ENCODE measurements at regions not wholly inside any gene's neighbourhood (a gene's known extent, or its start where the extent isn't known, plus 50 kb on each side); places are given as distances from the start of the nearest gene placed in this dataset.

- DNase-seq (ENCODE audit: low spot score): no peak
- ATAC-seq: no peak
These were observed 527.8 kb downstream of the AGTPBP1 start for GRCh38 chr9:85213650-85214607.

- DNase-seq (ENCODE audit: low spot score) (no peak), ATAC-seq (no peak)
These were observed 528.9 kb downstream of the AGTPBP1 start for GRCh38 chr9:85212887-85213286.

- ATAC-seq: no peak
- DNase-seq (ENCODE audit: low spot score): no peak
These were observed 529.5 kb downstream of the AGTPBP1 start for GRCh38 chr9:85212209-85212608.

GRCh38 chr9:85208666-85209065 lies 533.1 kb downstream of the AGTPBP1 start:
- no peak for DNase-seq (ENCODE audit: low spot score)
- no peak for ATAC-seq

- DNase-seq (ENCODE audit: low spot score) (no peak), ATAC-seq (no peak)
These were observed 534.6 kb downstream of the NTRK2 start for GRCh38 chr9:85204176-85204575.

GRCh38 chr9:85202596-85202995 lies 533.1 kb downstream of the NTRK2 start:
- DNase-seq (ENCODE audit: low spot score): no peak
- ATAC-seq: no peak

- DNase-seq (ENCODE audit: low spot score) (peak; percentile 48), ATAC-seq (peak; percentile 71)
These were observed 531.3 kb downstream of the NTRK2 start for GRCh38 chr9:85200726-85201404.

- DNase-seq (ENCODE audit: low spot score) (no peak), ATAC-seq (no peak)
These were observed 530.5 kb downstream of the NTRK2 start for GRCh38 chr9:85199866-85200495.

GRCh38 chr9:85192750-85193149 lies 523.2 kb downstream of the NTRK2 start:
- ATAC-seq (no peak), DNase-seq (ENCODE audit: low spot score) (no peak)

- ATAC-seq (no peak), DNase-seq (ENCODE audit: low spot score) (no peak)
These were observed 516.7 kb downstream of the NTRK2 start for GRCh38 chr9:85186218-85186585.

GRCh38 chr9:85185486-85186217 lies 516.1 kb downstream of the NTRK2 start:
- no peak for ATAC-seq
- no peak for DNase-seq (ENCODE audit: low spot score)

- ATAC-seq (no peak), DNase-seq (ENCODE audit: low spot score) (no peak)
These were observed 512.9 kb downstream of the NTRK2 start for GRCh38 chr9:85182383-85182782.

GRCh38 chr9:85178474-85178873 lies 508.9 kb downstream of the NTRK2 start:
- ATAC-seq: no peak
- DNase-seq (ENCODE audit: low spot score): no peak

- ATAC-seq (no peak), DNase-seq (ENCODE audit: low spot score) (no peak)
These were observed 504.4 kb downstream of the NTRK2 start for GRCh38 chr9:85173967-85174366.

- no peak for ATAC-seq
- no peak for DNase-seq (ENCODE audit: low spot score)
These were observed 502.8 kb downstream of the NTRK2 start for GRCh38 chr9:85172001-85172978.

- DNase-seq (ENCODE audit: low spot score) (no peak), ATAC-seq (no peak)
These were observed 501.6 kb downstream of the NTRK2 start for GRCh38 chr9:85171163-85171562.

GRCh38 chr9:85168412-85168811 lies 498.9 kb downstream of the NTRK2 start:
- no peak for DNase-seq (ENCODE audit: low spot score)
- no peak for ATAC-seq

- ATAC-seq: no peak
These were observed 497.6 kb downstream of the NTRK2 start for GRCh38 chr9:85167146-85167545.

GRCh38 chr9:85163825-85164224 lies 494.3 kb downstream of the NTRK2 start:
- ATAC-seq: no peak
- DNase-seq (ENCODE audit: low spot score): no peak

More at GRCh38 chr9:85167146-85167545, 497.6 kb downstream of the NTRK2 start:
- no peak for DNase-seq (ENCODE audit: low spot score)

GRCh38 chr9:85163415-85163814 lies 493.9 kb downstream of the NTRK2 start:
- DNase-seq (ENCODE audit: low spot score) (no peak), ATAC-seq (no peak)

Data from left lobe of liver (tissue), 2 donors.